ENCODE measurements at regions not wholly inside any gene's neighbourhood (a gene's known extent, or its start where the extent isn't known, plus 50 kb on each side); places are given as distances from the start of the nearest gene placed in this dataset.

DNA sequence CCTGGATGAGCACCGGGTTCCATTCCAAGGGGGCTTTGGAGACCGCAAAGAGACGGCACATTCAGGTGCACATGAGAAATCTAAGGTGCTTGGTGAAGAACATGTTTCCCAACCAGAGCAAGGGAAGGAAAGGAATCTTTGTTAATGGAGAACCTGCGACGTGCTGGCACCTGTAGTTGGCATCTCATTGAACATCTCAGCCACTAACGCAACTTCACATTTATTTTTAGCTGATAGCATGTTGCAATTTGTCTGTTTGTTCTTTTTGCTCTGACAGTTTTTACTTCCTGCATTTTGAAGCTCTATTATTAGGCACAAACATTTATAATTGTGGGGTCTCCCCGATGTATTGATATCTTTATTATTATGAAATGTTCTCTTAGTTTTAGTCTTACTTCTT, 316.7 kb downstream of the TCERG1L start:
- H3K27me3 ChIP-seq (replicated peaks; ENCODE audit: control insufficient read depth, insufficient read depth, low read length), result no peaks in the 10 kb centered on the region
- no peak overlapping the region for H3K4me3 ChIP-seq (replicated peaks; ENCODE audit: low read depth, low read length)
- TF ChIP-seq, protein P1, sequence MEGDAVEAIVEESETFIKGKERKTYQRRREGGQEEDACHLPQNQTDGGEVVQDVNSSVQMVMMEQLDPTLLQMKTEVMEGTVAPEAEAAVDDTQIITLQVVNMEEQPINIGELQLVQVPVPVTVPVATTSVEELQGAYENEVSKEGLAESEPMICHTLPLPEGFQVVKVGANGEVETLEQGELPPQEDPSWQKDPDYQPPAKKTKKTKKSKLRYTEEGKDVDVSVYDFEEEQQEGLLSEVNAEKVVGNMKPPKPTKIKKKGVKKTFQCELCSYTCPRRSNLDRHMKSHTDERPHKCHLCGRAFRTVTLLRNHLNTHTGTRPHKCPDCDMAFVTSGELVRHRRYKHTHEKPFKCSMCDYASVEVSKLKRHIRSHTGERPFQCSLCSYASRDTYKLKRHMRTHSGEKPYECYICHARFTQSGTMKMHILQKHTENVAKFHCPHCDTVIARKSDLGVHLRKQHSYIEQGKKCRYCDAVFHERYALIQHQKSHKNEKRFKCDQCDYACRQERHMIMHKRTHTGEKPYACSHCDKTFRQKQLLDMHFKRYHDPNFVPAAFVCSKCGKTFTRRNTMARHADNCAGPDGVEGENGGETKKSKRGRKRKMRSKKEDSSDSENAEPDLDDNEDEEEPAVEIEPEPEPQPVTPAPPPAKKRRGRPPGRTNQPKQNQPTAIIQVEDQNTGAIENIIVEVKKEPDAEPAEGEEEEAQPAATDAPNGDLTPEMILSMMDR (IDR thresholded peaks at IDR 0.05; ENCODE audit: insufficient read depth, low read length, poor library complexity, severe bottlenecking), result no peak

GRCh38 chr10:130997267-130998045, 314.1 kb downstream of the TCERG1L start:
- TF ChIP-seq, protein P1 (IDR thresholded peaks at IDR 0.05; ENCODE audit: insufficient read depth, low read length, poor library complexity, severe bottlenecking), result no peak
- no peak overlapping the region for H3K4me3 ChIP-seq (replicated peaks; ENCODE audit: low read depth, low read length)
- no peaks in the 10 kb centered on the region for H3K27me3 ChIP-seq (replicated peaks; ENCODE audit: control insufficient read depth, insufficient read depth, low read length)
- no peak for DNase-seq (ENCODE audit: extremely low read depth, insufficient read length)
- H3K36me3 ChIP-seq (ENCODE audit: control insufficient read depth, insufficient read depth, low read length), result no peaks in the 10 kb centered on the region

More for the DNA sequence above, 316.7 kb downstream of the TCERG1L start:
- no peaks in the 10 kb centered on the region for H3K36me3 ChIP-seq (ENCODE audit: control insufficient read depth, insufficient read depth, low read length)
- no peak for DNase-seq (ENCODE audit: extremely low read depth, insufficient read length)

DNA sequence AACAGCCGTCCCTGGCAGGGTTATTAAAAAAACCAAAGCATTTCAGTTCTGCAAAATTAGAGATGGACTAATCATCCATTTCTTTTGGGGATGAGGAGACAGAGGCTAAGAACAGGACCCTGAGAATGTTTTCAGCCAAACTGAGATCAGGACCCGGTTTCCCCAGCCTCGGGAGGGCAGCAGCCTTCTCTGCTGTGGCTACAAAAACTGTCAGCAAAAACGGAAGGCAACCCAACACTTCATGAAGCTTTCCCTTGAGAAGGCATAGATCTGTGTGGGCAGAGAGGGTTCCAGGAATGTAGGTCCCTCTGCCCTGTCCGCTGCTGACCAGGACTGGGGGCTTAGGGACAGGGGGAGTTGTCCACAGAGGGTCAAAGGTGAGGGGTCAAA, 313.5 kb downstream of the TCERG1L start:
- no peaks in the 10 kb centered on the region for H3K36me3 ChIP-seq (ENCODE audit: control insufficient read depth, insufficient read depth, low read length)
- no peak overlapping the region for H3K4me3 ChIP-seq (replicated peaks; ENCODE audit: low read depth, low read length)
- TF ChIP-seq, protein P1 (IDR thresholded peaks at IDR 0.05; ENCODE audit: insufficient read depth, low read length, poor library complexity, severe bottlenecking), result no peak
- no peaks in the 10 kb centered on the region for H3K27me3 ChIP-seq (replicated peaks; ENCODE audit: control insufficient read depth, insufficient read depth, low read length)
- no peak for DNase-seq (ENCODE audit: extremely low read depth, insufficient read length)

DNA sequence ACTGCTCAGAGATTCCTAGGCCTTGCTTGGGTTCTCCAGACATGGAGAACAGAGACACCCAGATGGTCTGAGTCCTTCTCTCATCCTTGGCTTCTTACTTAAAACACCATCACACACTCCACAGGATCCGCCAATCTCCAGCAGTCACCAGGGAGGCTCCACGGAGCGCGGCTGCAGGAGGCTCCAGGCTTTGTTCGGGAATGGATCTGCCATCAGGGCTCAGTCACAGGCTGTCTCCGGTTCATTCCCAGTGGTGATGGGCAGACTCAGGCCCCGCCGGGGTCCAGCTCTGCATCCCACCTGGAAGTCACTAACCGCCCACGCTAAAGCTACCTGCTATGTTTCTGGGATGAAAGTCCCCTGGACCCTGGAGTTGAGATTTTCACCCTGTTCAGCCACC, 312.9 kb downstream of the TCERG1L start:
- H3K4me3 ChIP-seq (replicated peaks; ENCODE audit: low read depth, low read length), result no peak overlapping the region
- TF ChIP-seq, protein P1 (IDR thresholded peaks at IDR 0.05; ENCODE audit: insufficient read depth, low read length, poor library complexity, severe bottlenecking), result no peak
- DNase-seq (ENCODE audit: extremely low read depth, insufficient read length), result no peak
- no peaks in the 10 kb centered on the region for H3K27me3 ChIP-seq (replicated peaks; ENCODE audit: control insufficient read depth, insufficient read depth, low read length)
- no peaks in the 10 kb centered on the region for H3K36me3 ChIP-seq (ENCODE audit: control insufficient read depth, insufficient read depth, low read length)

- no peaks in the 10 kb centered on the region for H3K36me3 ChIP-seq (ENCODE audit: control insufficient read depth, insufficient read depth, low read length)
- no peaks in the 10 kb centered on the region for H3K27me3 ChIP-seq (replicated peaks; ENCODE audit: control insufficient read depth, insufficient read depth, low read length)
- TF ChIP-seq, protein P1 (IDR thresholded peaks at IDR 0.05; ENCODE audit: insufficient read depth, low read length, poor library complexity, severe bottlenecking), result no peak
- no peak for DNase-seq (ENCODE audit: extremely low read depth, insufficient read length)
- no peak overlapping the region for H3K4me3 ChIP-seq (replicated peaks; ENCODE audit: low read depth, low read length)
Measured at GRCh38 chr10:130999376-131000202, 311.9 kb downstream of the TCERG1L start.
